Aorta (tissue), 5 donors: ENCODE measurements at regions not wholly inside any gene's neighbourhood (a gene's known extent, or its start where the extent isn't known, plus 50 kb on each side); places are given as distances from the start of the nearest gene placed in this dataset.
A peak's percentile ranks its signal among the peaks of the same experiment; 100 is the strongest.

Experiments used
- ATAC-seq: fragments of 200-7000 bp; cut with Tn5 transposase; one replicate; pipeline ENCODE4 v1.9.1; 2022; ENCODE audit warnings: moderate library complexity; ENCODE audit not compliant: low FRiP score
- DNase-seq, 2 donors: peaks; one replicate each; pipeline ENCODE4 v3.0.0-alpha.2; 2020
- H3K27ac ChIP-seq, 2 donors: one replicate each; pipeline ENCODE4 v1.5.1; 2013; ENCODE audit warnings: low read length in 2 of 2, mild to moderate bottlenecking in 2 of 2, moderate library complexity in 2 of 2, control low read depth in 1 of 2, inconsistent platforms in 1 of 2, low read depth in 1 of 2
- H3K27me3 ChIP-seq, 2 donors: one replicate each; pipeline ENCODE4 v1.6.1; 2013; ENCODE audit warnings: control low read depth in 1 of 2, low read length in 1 of 2, mild to moderate bottlenecking in 1 of 2, moderate library complexity in 1 of 2; ENCODE audit not compliant: insufficient read depth in 2 of 2, control insufficient read depth in 1 of 2
- H3K36me3 ChIP-seq, 2 donors: one replicate each; pipeline ENCODE4 v1.6.1; 2013; ENCODE audit warnings: control low read depth in 1 of 2, low read length in 1 of 2, mild to moderate bottlenecking in 1 of 2; ENCODE audit not compliant: insufficient read depth in 2 of 2, control insufficient read depth in 1 of 2
- H3K4me1 ChIP-seq, 2 donors: one replicate each; pipeline ENCODE4 v1.6.1; 2013; ENCODE audit warnings: low read length in 2 of 2, control low read depth in 1 of 2, mild to moderate bottlenecking in 1 of 2, moderate library complexity in 1 of 2; ENCODE audit not compliant: insufficient read depth in 2 of 2, control insufficient read depth in 1 of 2
- H3K4me3 ChIP-seq, 2 donors: one replicate each; pipeline ENCODE4 v1.5.1; 2013; ENCODE audit warnings: low read length in 2 of 2, control low read depth in 1 of 2, mild to moderate bottlenecking in 1 of 2
- H3K9me3 ChIP-seq: one replicate; pipeline ENCODE4 v1.6.1; 2013; ENCODE audit warnings: mild to moderate bottlenecking, low read length; ENCODE audit not compliant: control insufficient read depth
- WGBS, 2 donors: extraction: QIAGEN DNeasy Blood & Tissue Kit; methylation state at CpG; one replicate each; pipeline ENCODE4 v1.1.7; 2013; 5-methylcytosine and 5-hydroxymethylcytosine counted together
- intact Hi-C, 2 donors: fragments of 100-400 bp; cut with DNase I; formaldehyde crosslinking; loops; one replicate each; pipeline versions ENCODE4 v1.14.2 to v1.15.0; 2022
- donor health status: healthy with polysubstance abuse.
- donor health status: Bipolar disorder and iron deficiency.
- donor health status: DM: no; HTN: no; CAD: no.
- donor health status: DM: no; HTN: no; CAD: no.
- donor health status: DM: yes; HTN: yes; CAD: no.

GRCh38 chr1:234865171-234866006 lies 255.4 kb upstream of the IRF2BP2 start:
- Histone ChIP-seq H3K36me3 (no peaks in the 10 kb centered on the region), H3K27me3 (no peaks in the 10 kb centered on the region), H3K27ac (no peak overlapping the region), H3K4me3 (no peak overlapping the region), H3K9me3 (no peaks in the 10 kb centered on the region), H3K4me1 (no peaks in the 10 kb centered on the region)
- ATAC-seq (no peak), DNase-seq (no peak)
- intact Hi-C loops: loop anchor here in 1 of 2 donors (5.0 to 10.0 kb wide), 2 partner anchors 52 to 261 kb away; no protein-coding TSS in a partner anchor
- WGBS, 2 donors: 97 to 98% methylated on average over 7 of the region's 7 CpGs

DNA sequence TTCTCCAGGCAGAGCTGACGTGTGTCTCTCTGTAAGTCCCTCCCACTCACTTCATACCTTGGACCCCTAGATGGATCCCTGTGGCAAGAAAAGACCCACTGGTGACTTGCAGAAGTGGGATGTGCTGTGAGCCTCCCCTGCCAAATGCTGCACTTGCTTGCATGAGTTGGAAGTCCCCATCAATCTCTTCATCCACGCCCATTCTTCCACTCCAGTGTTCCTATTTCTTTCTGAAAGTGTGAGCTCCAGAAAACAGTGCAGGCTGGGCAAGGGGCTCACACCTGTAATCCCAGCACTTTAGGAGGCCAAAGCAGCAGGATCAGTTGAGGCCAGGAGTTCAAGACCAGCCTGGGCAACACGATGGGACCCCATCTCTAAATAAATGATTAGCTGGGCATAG lies 254.1 kb upstream of the IRF2BP2 start:
- intact Hi-C loops: loop anchor here in 1 of 2 donors (5.0 to 10.0 kb wide), 3 partner anchors 118 to 259 kb away; no protein-coding TSS in a partner anchor
- H3K27me3 ChIP-seq: no peaks in the 10 kb centered on the region
- no peaks in the 10 kb centered on the region for H3K4me1 ChIP-seq
- ATAC-seq (no peak), DNase-seq (no peak)
- WGBS, 2 donors: 90% methylated on average over 3 of the region's 3 CpGs
- H3K9me3 ChIP-seq: no peaks in the 10 kb centered on the region
- no peaks in the 10 kb centered on the region for H3K36me3 ChIP-seq
- H3K27ac ChIP-seq: peak overlapping the region in 1 of 2 donors; percentile 90
- H3K4me3 ChIP-seq: no peak overlapping the region

DNA sequence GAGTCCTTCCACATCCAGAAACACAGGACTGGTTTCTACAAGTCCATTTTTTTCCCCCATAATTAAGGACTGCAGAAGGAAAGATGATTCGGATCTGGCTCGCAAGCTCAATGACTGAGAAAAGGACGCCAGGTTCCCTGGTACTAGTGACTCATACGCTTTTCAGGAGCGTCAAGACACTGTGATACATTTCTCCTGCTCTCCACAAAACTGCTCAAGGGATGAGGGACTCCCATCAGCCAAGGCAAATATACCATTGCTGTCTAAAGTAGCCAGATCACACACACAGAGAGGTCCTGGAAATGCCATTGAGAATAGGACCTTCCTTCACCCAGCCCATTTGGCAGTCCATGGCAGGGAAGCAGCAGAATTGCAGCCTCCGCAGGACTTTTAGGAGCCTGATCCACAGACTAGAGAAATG lies 253.6 kb upstream of the IRF2BP2 start:
- no peaks in the 10 kb centered on the region for H3K27me3 ChIP-seq
- intact Hi-C loops: loop anchor here in 1 of 2 donors (5.0 to 10.0 kb wide), 3 partner anchors 119 to 259 kb away; no protein-coding TSS in a partner anchor
- H3K27ac ChIP-seq: peak overlapping the region; percentile 37 to 90
- no peaks in the 10 kb centered on the region for H3K4me1 ChIP-seq
- DNase-seq: no peak
- WGBS, 2 donors: 31 to 40% methylated on average over 6 of the region's 6 CpGs
- H3K36me3 ChIP-seq: no peaks in the 10 kb centered on the region
- peak; percentile 64 for ATAC-seq
- no peak overlapping the region for H3K4me3 ChIP-seq
- no peaks in the 10 kb centered on the region for H3K9me3 ChIP-seq

DNA sequence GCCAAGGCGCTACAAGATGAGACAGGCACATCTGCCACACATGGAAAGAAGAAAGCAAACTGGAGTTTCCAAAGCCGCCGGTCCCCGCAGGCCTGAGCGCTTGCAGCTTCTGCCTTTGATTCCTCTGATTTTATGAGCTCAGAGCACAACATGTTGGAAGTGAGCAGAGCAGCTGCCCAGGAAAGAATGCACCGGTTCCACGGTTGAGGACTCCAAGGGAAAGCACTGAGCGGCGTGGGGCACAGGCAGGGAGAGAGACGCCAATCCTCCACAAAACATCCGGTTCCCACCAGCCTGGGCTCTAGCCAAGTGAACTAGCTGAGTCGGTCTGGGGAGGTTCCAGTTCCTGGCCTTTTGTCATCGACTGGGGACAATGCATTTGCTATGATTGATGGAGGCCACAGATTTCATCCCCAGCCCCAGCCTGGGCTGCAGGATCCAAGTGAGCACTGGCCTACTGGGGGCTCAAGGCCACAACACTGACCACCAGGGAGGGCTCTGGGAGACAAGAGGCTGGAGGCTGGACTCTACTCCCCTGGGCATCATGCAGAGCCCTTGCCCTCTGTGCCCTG lies 253.1 kb upstream of the IRF2BP2 start:
- Histone ChIP-seq H3K36me3 (no peaks in the 10 kb centered on the region), H3K4me1 (no peaks in the 10 kb centered on the region), H3K27ac (peak overlapping the region; percentile 37 to 90), H3K27me3 (no peaks in the 10 kb centered on the region), H3K4me3 (no peak overlapping the region), H3K9me3 (no peaks in the 10 kb centered on the region)
- WGBS, 2 donors: 6 to 8% methylated on average over 13 of the region's 13 CpGs
- intact Hi-C loops: loop anchor here in 1 of 2 donors (5.0 to 10.0 kb wide), 3 partner anchors 119 to 258 kb away; no protein-coding TSS in a partner anchor
- peak; percentile 89 to 90 for DNase-seq
- ATAC-seq: peak; percentile 79

- Histone ChIP-seq H3K27me3 (no peaks in the 10 kb centered on the region), H3K36me3 (no peaks in the 10 kb centered on the region), H3K4me3 (no peak overlapping the region), H3K9me3 (no peaks in the 10 kb centered on the region), H3K27ac (peak overlapping the region in 1 of 2 donors; percentile 90), H3K4me1 (no peaks in the 10 kb centered on the region)
- ATAC-seq (no peak), DNase-seq (no peak)
- WGBS, 2 donors: 54 to 59% methylated on average over 7 of the region's 7 CpGs
- intact Hi-C loops: loop anchor here in 1 of 2 donors (5.0 to 10.0 kb wide), 3 partner anchors 120 to 258 kb away; no protein-coding TSS in a partner anchor
Observed at GRCh38 chr1:234862360-234862943, 252.5 kb upstream of the IRF2BP2 start.

- Histone ChIP-seq H3K4me1 (no peaks in the 10 kb centered on the region), H3K9me3 (no peaks in the 10 kb centered on the region), H3K27ac (no peak overlapping the region), H3K4me3 (no peak overlapping the region), H3K36me3 (no peaks in the 10 kb centered on the region), H3K27me3 (no peaks in the 10 kb centered on the region)
- ATAC-seq: no peak
- no peak for DNase-seq
- intact Hi-C loops: loop anchor here in 1 of 2 donors (5.0 to 10.0 kb wide), 3 partner anchors 121 to 257 kb away; no protein-coding TSS in a partner anchor
- WGBS, 2 donors: 94 to 97% methylated on average over 4 of the region's 4 CpGs
Observed at GRCh38 chr1:234861761-234862160, 251.8 kb upstream of the IRF2BP2 start.

DNA sequence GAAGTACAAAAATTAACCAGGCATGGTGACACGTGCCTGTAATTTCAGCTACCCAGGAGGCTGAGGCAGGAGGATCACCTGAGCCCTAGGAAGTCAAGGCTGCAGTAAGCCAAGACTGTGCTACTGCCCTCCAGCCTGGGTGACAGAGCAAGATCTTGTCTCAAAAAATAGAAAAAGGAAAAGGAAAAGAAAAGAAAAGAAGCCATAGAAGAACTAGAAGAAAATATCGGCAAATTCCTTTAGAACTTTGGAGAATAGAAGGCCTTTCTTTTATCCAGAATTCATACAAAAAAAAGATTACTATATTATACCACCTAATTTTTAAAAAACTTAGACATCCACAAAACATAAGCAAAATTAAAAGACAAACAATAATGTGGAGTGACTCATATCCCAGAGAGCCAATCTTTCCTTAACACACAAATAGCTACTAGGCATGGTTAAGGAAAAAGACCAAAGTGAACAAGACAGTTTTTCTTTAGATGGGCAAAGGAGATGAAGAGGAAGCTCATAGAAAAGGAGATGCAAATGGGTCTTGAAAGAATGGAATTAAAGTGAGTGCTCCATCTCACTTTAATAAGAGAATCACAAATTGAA lies 251.1 kb upstream of the IRF2BP2 start:
- intact Hi-C loops: loop anchor here in 1 of 2 donors (5.0 to 10.0 kb wide), 3 partner anchors 121 to 256 kb away; no protein-coding TSS in a partner anchor
- H3K4me1 ChIP-seq: no peaks in the 10 kb centered on the region
- no peaks in the 10 kb centered on the region for H3K27me3 ChIP-seq
- 99 to 100% methylated on average over 2 of the region's 2 CpGs for WGBS, 2 donors
- H3K4me3 ChIP-seq: no peak overlapping the region
- no peaks in the 10 kb centered on the region for H3K9me3 ChIP-seq
- H3K27ac ChIP-seq: no peak overlapping the region
- H3K36me3 ChIP-seq: no peaks in the 10 kb centered on the region
- no peak for ATAC-seq
- no peak for DNase-seq

GRCh38 chr1:234858722-234859121 lies 248.7 kb upstream of the IRF2BP2 start:
- Histone ChIP-seq H3K36me3 (no peaks in the 10 kb centered on the region), H3K27ac (no peak overlapping the region), H3K4me1 (no peaks in the 10 kb centered on the region), H3K27me3 (no peaks in the 10 kb centered on the region), H3K4me3 (no peak overlapping the region), H3K9me3 (no peaks in the 10 kb centered on the region)
- no peak for ATAC-seq
- intact Hi-C loops: no loop called here
- no peak for DNase-seq
